Lower leg skin (tissue), 3 donors: ENCODE measurements at regions not wholly inside any gene's neighbourhood (a gene's known extent, or its start where the extent isn't known, plus 50 kb on each side); places are given as distances from the start of the nearest gene placed in this dataset.

ENCODE experiments used
- POLR2A ChIP-seq, 2 donors: fragments of 450-650 bp; IDR thresholded peaks; one replicate each; pipeline ENCODE4 v1.6.1; 2016 to 2017; ENCODE audit warnings: antibody characterized with exemption in 2 of 2, mild to moderate bottlenecking in 1 of 2, moderate library complexity in 1 of 2
- TF ChIP-seq, protein P1 (sequence below), 3 donors: fragments of 450-650 bp; IDR thresholded peaks; one replicate each; pipeline ENCODE4 v1.5.1; 2016; ENCODE audit warnings: antibody characterized with exemption in 3 of 3, mild to moderate bottlenecking in 3 of 3, moderate library complexity in 2 of 3

- TF ChIP-seq, protein P1, sequence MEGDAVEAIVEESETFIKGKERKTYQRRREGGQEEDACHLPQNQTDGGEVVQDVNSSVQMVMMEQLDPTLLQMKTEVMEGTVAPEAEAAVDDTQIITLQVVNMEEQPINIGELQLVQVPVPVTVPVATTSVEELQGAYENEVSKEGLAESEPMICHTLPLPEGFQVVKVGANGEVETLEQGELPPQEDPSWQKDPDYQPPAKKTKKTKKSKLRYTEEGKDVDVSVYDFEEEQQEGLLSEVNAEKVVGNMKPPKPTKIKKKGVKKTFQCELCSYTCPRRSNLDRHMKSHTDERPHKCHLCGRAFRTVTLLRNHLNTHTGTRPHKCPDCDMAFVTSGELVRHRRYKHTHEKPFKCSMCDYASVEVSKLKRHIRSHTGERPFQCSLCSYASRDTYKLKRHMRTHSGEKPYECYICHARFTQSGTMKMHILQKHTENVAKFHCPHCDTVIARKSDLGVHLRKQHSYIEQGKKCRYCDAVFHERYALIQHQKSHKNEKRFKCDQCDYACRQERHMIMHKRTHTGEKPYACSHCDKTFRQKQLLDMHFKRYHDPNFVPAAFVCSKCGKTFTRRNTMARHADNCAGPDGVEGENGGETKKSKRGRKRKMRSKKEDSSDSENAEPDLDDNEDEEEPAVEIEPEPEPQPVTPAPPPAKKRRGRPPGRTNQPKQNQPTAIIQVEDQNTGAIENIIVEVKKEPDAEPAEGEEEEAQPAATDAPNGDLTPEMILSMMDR (IDR thresholded peaks at IDR 0.05), result no peak
- TF ChIP-seq POLR2A (IDR thresholded peaks at IDR 0.05), result no peak
These were observed 177.0 kb upstream of the MMS22L start for GRCh38 chr6:97459986-97460385.
